HG02970 (cell line): ENCODE measurements at regions not wholly inside any gene's neighbourhood (a gene's known extent, or its start where the extent isn't known, plus 50 kb on each side); places are given as distances from the start of the nearest gene placed in this dataset.
"Not testable (repeated sequence)": the region's sequence is repeated elsewhere in the genome, so short reads cannot be mapped to it uniquely, and the experiment has no call there.

Experiments used
- ATAC-seq: cut with Tn5 transposase; IDR thresholded peaks from one replicate; pipeline ENCODE4 v1.9.1; 2021; ENCODE audit warnings: mild to moderate bottlenecking, moderate library complexity, moderate number of reproducible peaks; ENCODE audit not compliant: unreplicated experiment, low FRiP score

- no peak for ATAC-seq
These were observed 180.3 kb upstream of the E2F8 start for GRCh38 chr11:19420868-19421533.

GRCh38 chr11:19419808-19420207 lies 179.1 kb upstream of the E2F8 start:
- no peak for ATAC-seq

- ATAC-seq = no peak
These were observed 178.4 kb upstream of the E2F8 start for GRCh38 chr11:19419021-19419750.

GRCh38 chr11:19418221-19418620 lies 177.5 kb upstream of the E2F8 start:
- ATAC-seq = no peak

GRCh38 chr11:19412070-19412469 lies 171.3 kb upstream of the E2F8 start:
- ATAC-seq = not testable (repeated sequence)

GRCh38 chr11:19410032-19410431 lies 169.3 kb upstream of the E2F8 start:
- no peak for ATAC-seq

GRCh38 chr11:19409307-19409706 lies 168.6 kb upstream of the E2F8 start:
- no peak for ATAC-seq

- ATAC-seq = no peak
These were observed 167.0 kb upstream of the E2F8 start for GRCh38 chr11:19407677-19408270.

- no peak for ATAC-seq
These were observed 165.2 kb upstream of the E2F8 start for GRCh38 chr11:19405966-19406365.

- no peak for ATAC-seq
These were observed 164.0 kb upstream of the E2F8 start for GRCh38 chr11:19404787-19405186.

- no peak for ATAC-seq
These were observed 162.6 kb upstream of the E2F8 start for GRCh38 chr11:19403196-19403895.

GRCh38 chr11:19400296-19400695 lies 159.6 kb upstream of the E2F8 start:
- ATAC-seq = no peak

GRCh38 chr11:19398772-19399527 lies 158.2 kb upstream of the E2F8 start:
- ATAC-seq = no peak

GRCh38 chr11:19398273-19398672 lies 157.5 kb upstream of the E2F8 start:
- ATAC-seq = no peak

- ATAC-seq = no peak
These were observed 154.3 kb upstream of the E2F8 start for GRCh38 chr11:19395050-19395449.

- ATAC-seq = no peak
These were observed 153.8 kb upstream of the E2F8 start for GRCh38 chr11:19394525-19395016.

GRCh38 chr11:19393941-19394340 lies 153.2 kb upstream of the E2F8 start:
- no peak for ATAC-seq

- no peak for ATAC-seq
These were observed 152.2 kb upstream of the E2F8 start for GRCh38 chr11:19392847-19393518.

GRCh38 chr11:19392321-19392720 lies 151.6 kb upstream of the E2F8 start:
- ATAC-seq = no peak

- ATAC-seq = no peak
These were observed 150.9 kb upstream of the E2F8 start for GRCh38 chr11:19391652-19392051.
